ENCODE measurements at regions not wholly inside any gene's neighbourhood (a gene's known extent, or its start where the extent isn't known, plus 50 kb on each side); places are given as distances from the start of the nearest gene placed in this dataset.
"Not testable (repeated sequence)": the region's sequence is repeated elsewhere in the genome, so short reads cannot be mapped to it uniquely, and the experiment has no call there.

DNA sequence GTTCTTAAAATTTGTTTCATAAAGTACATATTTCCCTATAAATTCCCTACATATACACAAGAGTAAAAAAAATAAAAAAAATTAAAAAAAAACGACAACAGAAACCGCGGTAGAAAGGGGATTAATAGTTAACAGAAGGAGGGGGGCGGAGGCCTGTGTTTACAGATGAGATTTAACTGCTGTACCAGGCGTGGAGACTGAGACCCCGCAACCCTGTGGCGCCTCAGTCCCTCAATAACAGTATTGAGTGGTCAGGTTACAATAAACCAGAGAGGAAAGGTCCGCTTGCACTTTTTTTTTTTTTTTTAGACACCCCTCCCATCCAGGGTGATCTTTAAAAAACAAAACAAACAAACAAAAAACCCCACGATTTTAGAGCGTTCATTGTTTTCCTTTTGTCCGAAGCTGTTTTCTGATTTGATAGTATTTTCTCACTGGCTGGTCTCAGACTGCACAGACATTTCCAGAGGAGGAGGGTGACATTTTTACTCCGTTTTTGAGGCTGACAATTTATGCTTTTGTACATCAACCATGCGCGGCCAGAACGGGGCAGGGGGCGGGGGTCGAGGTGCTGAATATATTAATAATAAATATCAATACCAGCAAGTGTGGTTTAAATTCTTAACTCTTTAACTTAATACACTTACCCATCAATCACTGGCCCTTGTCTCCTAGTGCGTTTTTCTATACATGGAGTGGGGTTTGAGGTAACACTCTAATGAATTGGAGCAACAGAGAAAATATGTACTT is 1223.9 kb downstream of the BRINP3 start:
- H3K4ac ChIP-seq (ENCODE audit: low read depth, low read length), result no peak overlapping the region
- DNase-seq, result no peak
- no peak overlapping the region for H2BK12ac ChIP-seq (ENCODE audit: low read length)
- no peaks in the 10 kb centered on the region for H3K36me3 ChIP-seq (ENCODE audit: control insufficient read depth in 1 of 2, insufficient read depth in 2 of 2, low read length in 2 of 2)
- H3K4me1 ChIP-seq (ENCODE audit: control insufficient read depth in 1 of 2, insufficient read depth in 2 of 2, low read length in 2 of 2), result no peaks in the 10 kb centered on the region
- no peak overlapping the region for H2BK5ac ChIP-seq (ENCODE audit: low read depth, low read length, poor library complexity)
- H3K27ac ChIP-seq (ENCODE audit: low read depth, low read length), result no peak overlapping the region
- H3K27me3 ChIP-seq (ENCODE audit: insufficient read depth, low read length), result no peaks in the 10 kb centered on the region
- H3K14ac ChIP-seq (ENCODE audit: low read length), result no peak overlapping the region
- no peaks in the 10 kb centered on the region for H3K79me1 ChIP-seq (ENCODE audit: low read length)
- H4K91ac ChIP-seq (ENCODE audit: low read depth, low read length), result no peak overlapping the region
- H3K18ac ChIP-seq (ENCODE audit: low read length), result no peak overlapping the region
- WGBS (ENCODE audit: extremely low coverage, insufficient coverage, insufficient read length), result no CpG with 5 or more reads among the region's 18 CpGs
- H3K4me2 ChIP-seq (ENCODE audit: low read length), result no peak overlapping the region
- no peak overlapping the region for H3K4me3 ChIP-seq (ENCODE audit: low read depth, low read length)
- H2BK120ac ChIP-seq (ENCODE audit: insufficient read depth, low read length, poor library complexity), result no peak overlapping the region
- H3K79me2 ChIP-seq (ENCODE audit: control insufficient read depth, insufficient read depth, low read length, poor library complexity), result no peaks in the 10 kb centered on the region
- peaks cover 3% of the 10 kb centered on the region for H3K9me3 ChIP-seq (ENCODE audit: insufficient read depth, low read depth, low read length)
- no peak overlapping the region for H3K9ac ChIP-seq (ENCODE audit: low read length)
- H2AK5ac ChIP-seq (ENCODE audit: low read length), result no peak overlapping the region
- H4K12ac ChIP-seq (ENCODE audit: low read depth, low read length), result no peak overlapping the region
- H2AFZ ChIP-seq (ENCODE audit: insufficient read depth, low read length, poor library complexity), result no peak overlapping the region
- no peak overlapping the region for H4K8ac ChIP-seq (ENCODE audit: low read depth, low read length)
- no peak overlapping the region for H3K23ac ChIP-seq (ENCODE audit: low read length)

- H4K91ac ChIP-seq (ENCODE audit: low read depth, low read length); H3K9me3 ChIP-seq (ENCODE audit: insufficient read depth, low read depth, low read length); H3K9ac ChIP-seq (ENCODE audit: low read length); DNase-seq; H3K4me3 ChIP-seq (ENCODE audit: low read depth, low read length); H3K14ac ChIP-seq (ENCODE audit: low read length); H3K36me3 ChIP-seq (ENCODE audit: control insufficient read depth in 1 of 2, insufficient read depth in 2 of 2, low read length in 2 of 2); H3K79me1 ChIP-seq (ENCODE audit: low read length); H2BK5ac ChIP-seq (ENCODE audit: low read depth, low read length, poor library complexity); H3K27me3 ChIP-seq (ENCODE audit: insufficient read depth, low read length); H3K79me2 ChIP-seq (ENCODE audit: control insufficient read depth, insufficient read depth, low read length, poor library complexity); H3K4me2 ChIP-seq (ENCODE audit: low read length); H2AFZ ChIP-seq (ENCODE audit: insufficient read depth, low read length, poor library complexity); H2BK120ac ChIP-seq (ENCODE audit: insufficient read depth, low read length, poor library complexity); H3K4me1 ChIP-seq (ENCODE audit: control insufficient read depth in 1 of 2, insufficient read depth in 2 of 2, low read length in 2 of 2); H4K8ac ChIP-seq (ENCODE audit: low read depth, low read length); H3K4ac ChIP-seq (ENCODE audit: low read depth, low read length); H4K12ac ChIP-seq (ENCODE audit: low read depth, low read length); H3K23ac ChIP-seq (ENCODE audit: low read length); H3K18ac ChIP-seq (ENCODE audit: low read length); H2BK12ac ChIP-seq (ENCODE audit: low read length); H2AK5ac ChIP-seq (ENCODE audit: low read length); H3K27ac ChIP-seq (ENCODE audit: low read depth, low read length): not testable (repeated sequence)
- WGBS (ENCODE audit: extremely low coverage, insufficient coverage, insufficient read length), result no CpG with 5 or more reads among the region's 1 CpG
Measured at GRCh38 chr1:189261128-189261527, 1216.5 kb downstream of the BRINP3 start.

DNA sequence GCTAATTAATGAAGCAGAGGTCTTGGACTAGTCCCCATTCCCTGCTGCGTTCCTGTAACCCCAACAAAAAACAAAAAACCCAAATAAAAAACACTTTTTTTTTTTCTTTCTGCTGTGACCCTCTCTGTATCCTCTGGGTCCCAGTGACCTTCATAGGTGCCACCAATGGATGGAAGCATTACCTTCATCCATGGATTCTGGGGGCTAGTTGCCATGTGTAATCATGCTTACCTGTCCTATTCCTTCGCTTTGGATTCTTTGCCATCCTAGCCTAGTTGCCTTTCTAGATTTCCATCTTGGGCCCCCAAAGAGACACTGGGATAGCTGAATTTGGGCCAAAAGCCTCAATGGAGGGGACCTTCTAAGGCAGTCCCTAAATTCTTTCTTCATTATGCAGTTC is 1208.7 kb downstream of the BRINP3 start:
- Histone ChIP-seq H3K9me3 (ENCODE audit: insufficient read depth, low read depth, low read length) (peaks cover 3% of the 10 kb centered on the region), H3K79me1 (ENCODE audit: low read length) (no peaks in the 10 kb centered on the region), H4K8ac (ENCODE audit: low read depth, low read length) (no peak overlapping the region), H3K4me1 (ENCODE audit: control insufficient read depth in 1 of 2, insufficient read depth in 2 of 2, low read length in 2 of 2) (no peaks in the 10 kb centered on the region), H3K9ac (ENCODE audit: low read length) (no peak overlapping the region), H3K4me3 (ENCODE audit: low read depth, low read length) (no peak overlapping the region), H4K12ac (ENCODE audit: low read depth, low read length) (no peak overlapping the region), H3K14ac (ENCODE audit: low read length) (no peak overlapping the region), H3K79me2 (ENCODE audit: control insufficient read depth, insufficient read depth, low read length, poor library complexity) (no peaks in the 10 kb centered on the region), H3K27me3 (ENCODE audit: insufficient read depth, low read length) (no peaks in the 10 kb centered on the region), H2AK5ac (ENCODE audit: low read length) (no peak overlapping the region), H4K91ac (ENCODE audit: low read depth, low read length) (no peak overlapping the region), H3K18ac (ENCODE audit: low read length) (no peak overlapping the region), H2BK120ac (ENCODE audit: insufficient read depth, low read length, poor library complexity) (no peak overlapping the region), H2BK12ac (ENCODE audit: low read length) (no peak overlapping the region), H2BK5ac (ENCODE audit: low read depth, low read length, poor library complexity) (no peak overlapping the region), H3K36me3 (ENCODE audit: control insufficient read depth in 1 of 2, insufficient read depth in 2 of 2, low read length in 2 of 2) (no peaks in the 10 kb centered on the region), H3K4ac (ENCODE audit: low read depth, low read length) (no peak overlapping the region), H3K23ac (ENCODE audit: low read length) (no peak overlapping the region), H3K4me2 (ENCODE audit: low read length) (no peak overlapping the region), H2AFZ (ENCODE audit: insufficient read depth, low read length, poor library complexity) (no peak overlapping the region), H3K27ac (ENCODE audit: low read depth, low read length) (no peak overlapping the region)
- no CpG with 5 or more reads among the region's 2 CpGs for WGBS (ENCODE audit: extremely low coverage, insufficient coverage, insufficient read length)
- peak in 1 of 2 donors; percentile 1 for DNase-seq

DNA sequence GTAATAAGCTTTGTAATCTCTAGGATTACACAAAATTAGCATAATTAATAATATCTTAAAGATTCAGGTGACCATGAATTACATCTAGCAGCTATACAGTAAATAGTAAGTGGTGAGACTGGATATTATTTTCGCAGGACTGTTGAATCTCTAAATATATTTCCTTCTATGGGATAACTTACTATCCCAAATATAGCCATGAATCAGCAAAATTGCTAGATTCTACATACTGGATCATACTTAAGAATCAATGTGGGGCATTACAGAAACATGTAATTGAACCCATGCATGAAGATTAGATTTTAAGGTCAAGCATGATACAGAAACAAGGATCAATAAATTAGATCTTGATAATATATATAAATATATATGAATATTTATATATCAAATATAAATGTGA is 1203.4 kb downstream of the BRINP3 start:
- no peak for DNase-seq
- no peak overlapping the region for H3K14ac ChIP-seq (ENCODE audit: low read length)
- no peak overlapping the region for H2AFZ ChIP-seq (ENCODE audit: insufficient read depth, low read length, poor library complexity)
- H3K27ac ChIP-seq (ENCODE audit: low read depth, low read length), result no peak overlapping the region
- no peaks in the 10 kb centered on the region for H3K27me3 ChIP-seq (ENCODE audit: insufficient read depth, low read length)
- H3K4me2 ChIP-seq (ENCODE audit: low read length), result no peak overlapping the region
- H3K9ac ChIP-seq (ENCODE audit: low read length), result no peak overlapping the region
- H3K18ac ChIP-seq (ENCODE audit: low read length), result no peak overlapping the region
- H4K12ac ChIP-seq (ENCODE audit: low read depth, low read length), result no peak overlapping the region
- H3K23ac ChIP-seq (ENCODE audit: low read length), result no peak overlapping the region
- no peak overlapping the region for H3K4me3 ChIP-seq (ENCODE audit: low read depth, low read length)
- no peak overlapping the region for H3K4ac ChIP-seq (ENCODE audit: low read depth, low read length)
- H2BK12ac ChIP-seq (ENCODE audit: low read length), result no peak overlapping the region
- no peak overlapping the region for H2BK120ac ChIP-seq (ENCODE audit: insufficient read depth, low read length, poor library complexity)
- H2BK5ac ChIP-seq (ENCODE audit: low read depth, low read length, poor library complexity), result no peak overlapping the region
- no CpG with 5 or more reads among the region's 1 CpG for WGBS (ENCODE audit: extremely low coverage, insufficient coverage, insufficient read length)
- no peak overlapping the region for H2AK5ac ChIP-seq (ENCODE audit: low read length)
- H4K91ac ChIP-seq (ENCODE audit: low read depth, low read length), result no peak overlapping the region
- peaks cover 3% of the 10 kb centered on the region for H3K9me3 ChIP-seq (ENCODE audit: insufficient read depth, low read depth, low read length)
- H4K8ac ChIP-seq (ENCODE audit: low read depth, low read length), result no peak overlapping the region
- no peaks in the 10 kb centered on the region for H3K36me3 ChIP-seq (ENCODE audit: control insufficient read depth in 1 of 2, insufficient read depth in 2 of 2, low read length in 2 of 2)
- no peaks in the 10 kb centered on the region for H3K79me1 ChIP-seq (ENCODE audit: low read length)
- no peaks in the 10 kb centered on the region for H3K79me2 ChIP-seq (ENCODE audit: control insufficient read depth, insufficient read depth, low read length, poor library complexity)
- no peaks in the 10 kb centered on the region for H3K4me1 ChIP-seq (ENCODE audit: control insufficient read depth in 1 of 2, insufficient read depth in 2 of 2, low read length in 2 of 2)

Measured in trophoblast cell (in vitro differentiated cells and primary cell).